Esophagus muscularis mucosa (tissue), 3 donors: ENCODE measurements at regions not wholly inside any gene's neighbourhood (a gene's known extent, or its start where the extent isn't known, plus 50 kb on each side); places are given as distances from the start of the nearest gene placed in this dataset.

ENCODE experiments used
- CTCF ChIP-seq, 3 experiments: fragments of 200-600 bp in 2 of 3; fragments of 450-650 bp in 1 of 3; sonication (generic) in 2 of 3; IDR thresholded peaks; one replicate each; pipeline ENCODE4 v1.5.1; 2017 to 2019; ENCODE audit warnings: antibody characterized with exemption in 3 of 3, mild to moderate bottlenecking in 2 of 3, moderate library complexity in 1 of 3
- POLR2AphosphoS5 ChIP-seq, 2 donors: sonication (generic); formaldehyde crosslinking; IDR thresholded peaks; one replicate each; pipeline ENCODE4 v1.6.1; 2017; ENCODE audit warnings: antibody characterized with exemption in 2 of 2

- TF ChIP-seq CTCF (IDR thresholded peaks at IDR 0.05) (no peak), POLR2AphosphoS5 (IDR thresholded peaks at IDR 0.05) (no peak)
Observed at GRCh38 chr15:45868109-45868691, 233.4 kb downstream of the SQOR start.
